ENCODE measurements at regions not wholly inside any gene's neighbourhood (a gene's known extent, or its start where the extent isn't known, plus 50 kb on each side); places are given as distances from the start of the nearest gene placed in this dataset.
A peak's percentile ranks its signal among the peaks of the same experiment; 100 is the strongest.

DNA sequence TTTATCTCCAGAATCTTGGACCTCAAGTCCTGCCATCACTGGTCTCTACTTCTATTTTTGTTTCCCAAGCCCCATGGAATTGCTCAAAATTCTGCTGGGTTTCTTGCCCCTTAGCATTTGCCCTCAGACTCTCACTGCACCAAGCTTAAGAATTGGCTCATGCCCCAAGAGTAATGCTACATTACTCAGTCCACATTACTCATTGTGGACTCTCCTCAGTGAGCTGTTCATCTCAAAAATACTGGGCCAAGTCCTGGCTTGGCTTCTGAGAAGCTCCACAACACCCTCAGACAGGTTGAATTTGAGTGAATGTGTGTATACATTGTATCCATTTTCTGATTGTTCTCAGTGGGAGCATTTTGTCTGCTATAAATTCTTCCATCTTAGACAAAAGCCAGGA, 364.4 kb upstream of the ARHGEF26 start:
- no peak for FAIRE-seq
- DNase-seq (ENCODE audit: insufficient read length, low spot score), result no peak
- TF ChIP-seq, protein P1, sequence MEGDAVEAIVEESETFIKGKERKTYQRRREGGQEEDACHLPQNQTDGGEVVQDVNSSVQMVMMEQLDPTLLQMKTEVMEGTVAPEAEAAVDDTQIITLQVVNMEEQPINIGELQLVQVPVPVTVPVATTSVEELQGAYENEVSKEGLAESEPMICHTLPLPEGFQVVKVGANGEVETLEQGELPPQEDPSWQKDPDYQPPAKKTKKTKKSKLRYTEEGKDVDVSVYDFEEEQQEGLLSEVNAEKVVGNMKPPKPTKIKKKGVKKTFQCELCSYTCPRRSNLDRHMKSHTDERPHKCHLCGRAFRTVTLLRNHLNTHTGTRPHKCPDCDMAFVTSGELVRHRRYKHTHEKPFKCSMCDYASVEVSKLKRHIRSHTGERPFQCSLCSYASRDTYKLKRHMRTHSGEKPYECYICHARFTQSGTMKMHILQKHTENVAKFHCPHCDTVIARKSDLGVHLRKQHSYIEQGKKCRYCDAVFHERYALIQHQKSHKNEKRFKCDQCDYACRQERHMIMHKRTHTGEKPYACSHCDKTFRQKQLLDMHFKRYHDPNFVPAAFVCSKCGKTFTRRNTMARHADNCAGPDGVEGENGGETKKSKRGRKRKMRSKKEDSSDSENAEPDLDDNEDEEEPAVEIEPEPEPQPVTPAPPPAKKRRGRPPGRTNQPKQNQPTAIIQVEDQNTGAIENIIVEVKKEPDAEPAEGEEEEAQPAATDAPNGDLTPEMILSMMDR (IDR thresholded peaks at IDR 0.05; ENCODE audit: insufficient read depth, missing control alignments), result no peak

DNA sequence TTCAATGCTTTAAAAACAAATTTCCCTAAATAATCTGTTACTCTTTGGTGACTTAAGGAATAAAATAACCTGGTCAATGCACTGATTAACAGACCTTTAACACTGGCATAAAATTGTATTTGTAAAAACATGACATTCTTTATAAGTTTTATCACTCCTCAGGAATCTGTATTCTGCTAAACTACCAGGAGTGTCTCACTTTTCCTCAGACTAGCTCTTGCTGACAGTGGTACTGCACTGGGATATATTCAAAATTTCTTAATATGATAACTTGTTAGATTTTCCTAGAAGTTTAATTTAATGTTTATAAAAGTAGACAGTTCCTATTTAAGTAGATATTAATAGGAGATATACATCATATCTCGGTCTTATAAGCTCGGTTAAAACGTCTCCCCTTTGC, 363.4 kb upstream of the ARHGEF26 start:
- DNase-seq (ENCODE audit: insufficient read length, low spot score) (no peak), FAIRE-seq (no peak)
- TF ChIP-seq, protein P1 (IDR thresholded peaks at IDR 0.05; ENCODE audit: insufficient read depth, missing control alignments), result no peak

DNA sequence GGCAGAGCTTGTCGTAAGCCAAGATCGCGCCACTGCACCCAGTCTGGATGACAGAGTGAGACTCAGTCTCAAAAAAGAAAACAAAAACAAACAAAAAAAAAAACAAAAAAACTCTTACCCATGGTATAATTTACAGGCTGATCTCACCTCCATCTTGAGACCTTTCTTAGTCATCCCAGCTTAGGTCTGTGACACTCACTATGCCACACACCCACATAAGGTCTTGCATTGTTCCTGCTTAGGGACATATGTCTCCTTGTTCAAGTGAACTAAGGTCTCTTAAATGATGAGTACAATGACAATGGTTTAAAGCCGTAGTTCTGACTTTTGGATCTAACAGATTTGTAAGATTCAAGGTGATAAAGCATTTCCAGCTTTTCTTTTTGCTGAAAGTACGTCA, 360.2 kb upstream of the ARHGEF26 start:
- TF ChIP-seq, protein P1 (IDR thresholded peaks at IDR 0.05; ENCODE audit: insufficient read depth, missing control alignments), result no peak
- FAIRE-seq, result no peak
- DNase-seq (ENCODE audit: insufficient read length, low spot score), result no peak

DNA sequence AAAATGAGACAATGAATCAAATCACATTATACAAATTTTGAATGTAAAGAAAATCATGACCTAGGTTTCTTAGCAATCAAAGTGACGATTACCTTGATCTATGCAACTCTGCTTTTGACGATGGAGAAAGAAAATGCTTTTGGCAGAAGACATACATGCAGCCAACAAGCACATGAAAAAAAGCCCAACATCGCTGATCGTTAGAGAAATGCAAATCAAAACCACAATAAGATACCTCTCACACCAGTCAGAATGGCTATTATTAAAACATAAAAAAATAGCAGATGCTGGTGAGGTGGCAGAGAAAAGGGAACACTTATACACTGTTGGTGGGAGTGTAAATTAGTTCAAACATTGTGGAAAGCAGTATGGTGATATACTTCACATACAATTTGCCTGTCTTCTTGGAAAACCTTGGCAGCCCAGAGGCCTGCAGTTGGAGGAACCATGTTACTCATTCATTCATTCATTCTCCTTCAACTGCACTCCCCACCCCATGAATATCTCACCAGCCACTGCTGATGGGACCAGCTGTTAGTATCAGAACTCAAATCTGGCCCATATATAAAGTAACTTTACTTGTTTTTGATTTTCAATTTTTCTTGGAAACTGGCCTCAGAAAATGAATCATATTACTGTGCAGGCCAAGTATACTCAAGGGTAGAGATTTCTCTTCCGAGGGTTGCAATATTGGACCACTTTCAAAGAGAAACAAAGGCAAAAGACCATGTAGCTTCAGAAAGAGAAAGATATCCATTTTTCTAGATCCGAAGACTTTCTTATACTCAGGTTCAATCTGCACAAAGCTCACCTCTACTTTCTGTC, 358.6 kb upstream of the ARHGEF26 start:
- no peak for FAIRE-seq
- DNase-seq (ENCODE audit: insufficient read length, low spot score), result no peak
- TF ChIP-seq, protein P1 (IDR thresholded peaks at IDR 0.05; ENCODE audit: insufficient read depth, missing control alignments), result no peak

DNA sequence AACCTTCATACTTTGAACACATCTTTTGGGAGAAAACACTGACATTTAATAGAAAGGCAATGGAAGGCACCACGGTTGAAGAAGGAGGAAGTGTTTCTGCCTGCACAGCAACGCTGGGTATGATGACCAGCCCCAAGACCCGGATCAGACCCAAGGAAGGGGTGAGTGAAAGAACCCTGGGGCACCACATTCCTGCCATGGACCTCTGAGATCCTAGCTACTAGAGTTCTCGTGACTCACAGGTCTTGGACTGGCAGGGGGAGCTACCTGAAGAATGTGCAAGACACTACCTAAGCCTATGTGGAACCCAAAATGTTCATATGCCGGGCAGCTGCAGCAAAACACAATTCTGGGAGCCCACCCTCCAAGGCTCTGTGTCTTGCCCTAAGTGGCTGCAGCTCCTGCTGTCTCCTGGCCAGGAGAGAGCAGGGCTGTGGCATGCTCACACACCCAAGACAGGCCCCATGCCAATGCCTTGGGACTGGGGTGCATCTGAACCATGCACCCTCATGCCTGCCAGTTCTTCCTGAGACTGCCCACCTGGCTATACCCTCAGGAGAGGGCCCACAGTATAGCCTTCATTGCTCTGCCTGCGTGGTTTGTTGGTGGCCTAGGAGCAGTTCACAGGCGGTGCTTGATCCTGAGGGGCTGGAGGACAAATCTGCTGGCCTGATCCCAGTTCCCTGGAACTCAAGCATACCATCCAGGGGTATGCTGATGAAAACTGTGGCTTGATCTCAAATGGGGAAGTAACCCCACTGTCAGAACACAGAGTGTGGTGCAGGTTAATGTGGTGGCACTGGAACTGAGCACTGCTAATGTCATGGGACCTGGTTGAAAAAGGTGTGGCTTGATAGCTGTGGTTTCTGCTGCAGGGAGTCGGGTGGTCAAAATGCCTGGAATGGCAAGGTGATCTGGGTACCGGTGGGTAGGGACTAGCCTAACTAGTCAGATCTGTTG, 353.3 kb upstream of the ARHGEF26 start:
- no peak for FAIRE-seq
- TF ChIP-seq, protein P1 (IDR thresholded peaks at IDR 0.05; ENCODE audit: insufficient read depth, missing control alignments), result no peak
- DNase-seq (ENCODE audit: insufficient read length, low spot score), result no peak

DNA sequence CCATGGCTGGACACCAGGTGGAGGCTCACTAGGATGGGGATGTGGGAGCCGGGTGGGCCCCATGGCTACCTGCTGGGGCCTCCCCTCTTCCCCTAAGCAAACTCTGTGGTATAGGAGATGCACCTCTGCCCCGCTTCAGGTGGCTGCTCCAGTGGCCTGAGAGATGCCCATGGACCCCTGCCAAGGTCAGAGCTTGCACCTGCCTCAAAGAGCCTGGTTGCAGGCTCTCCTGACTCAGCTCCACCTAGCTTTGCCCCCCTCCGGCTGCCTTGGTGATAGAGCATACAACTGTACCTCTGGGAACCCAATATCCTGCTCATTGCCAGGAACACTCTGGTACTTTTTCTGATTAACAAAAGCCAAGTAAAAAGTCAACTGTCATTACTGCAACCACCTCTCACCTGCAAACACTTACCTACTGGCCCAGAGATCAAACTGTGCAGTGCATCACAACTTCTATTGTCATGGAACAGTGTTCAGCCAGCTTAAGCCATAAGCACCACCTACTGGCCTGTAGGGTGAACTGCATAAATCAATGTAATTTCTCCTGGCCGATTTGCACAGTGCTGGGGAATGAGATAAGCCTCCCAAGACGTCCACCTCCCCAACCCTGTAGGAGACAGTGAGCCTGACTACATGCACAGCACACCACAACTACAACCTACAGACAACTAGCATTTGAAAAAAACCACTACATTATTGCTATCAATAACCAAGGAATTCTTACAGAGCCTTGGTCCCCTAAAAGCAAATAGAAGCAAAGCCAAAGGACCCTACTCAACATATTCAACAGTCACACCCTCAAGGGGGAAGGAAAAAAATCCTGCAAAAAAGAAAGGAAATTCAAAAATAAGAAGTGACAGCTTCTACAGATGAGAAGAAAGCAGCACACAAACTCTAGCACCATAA, 352.4 kb upstream of the ARHGEF26 start:
- DNase-seq (ENCODE audit: insufficient read length, low spot score) (peak; percentile 21), FAIRE-seq (peak; percentile 77)
- TF ChIP-seq, protein P1 (IDR thresholded peaks at IDR 0.05; ENCODE audit: insufficient read depth, missing control alignments), result peak; percentile 75

All from D721Med (cell line).